ENCODE measurements at regions not wholly inside any gene's neighbourhood (a gene's known extent, or its start where the extent isn't known, plus 50 kb on each side); places are given as distances from the start of the nearest gene placed in this dataset.

DNA sequence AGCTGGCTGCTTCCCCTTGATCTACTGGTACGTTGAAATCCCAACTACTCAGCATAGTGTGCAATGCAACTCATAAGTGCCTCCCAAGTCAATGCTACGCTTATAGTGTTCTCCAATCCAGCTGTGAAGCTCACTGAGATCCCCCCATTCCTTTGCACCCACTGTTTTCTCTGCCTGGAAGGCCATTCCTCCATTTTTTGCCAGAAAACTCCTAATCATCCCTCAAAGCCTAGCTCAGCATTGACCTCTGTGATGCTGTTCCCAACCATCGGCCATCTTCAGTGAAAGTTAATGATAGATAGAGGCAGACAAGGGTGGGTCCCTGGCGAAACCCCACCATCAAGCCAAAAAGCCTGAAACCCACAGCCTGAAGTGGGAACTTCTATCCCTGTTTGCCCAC, 211.0 kb downstream of the ENC1 start:
- no peak overlapping the region for H3K9ac ChIP-seq (ENCODE audit: low read depth, low read length, poor library complexity, severe bottlenecking)
- no peak overlapping the region for H3K4me3 ChIP-seq (ENCODE audit: low read length, poor library complexity, severe bottlenecking)
- H3K9me2 ChIP-seq (replicated peaks; ENCODE audit: low read depth, low read length): no peaks in the 10 kb centered on the region
- no peaks in the 10 kb centered on the region; the same call in 1 of the 2 replicates for H3K9me3 ChIP-seq (ENCODE audit: insufficient read depth, low read depth, low read length)
- TF ChIP-seq, protein P1, sequence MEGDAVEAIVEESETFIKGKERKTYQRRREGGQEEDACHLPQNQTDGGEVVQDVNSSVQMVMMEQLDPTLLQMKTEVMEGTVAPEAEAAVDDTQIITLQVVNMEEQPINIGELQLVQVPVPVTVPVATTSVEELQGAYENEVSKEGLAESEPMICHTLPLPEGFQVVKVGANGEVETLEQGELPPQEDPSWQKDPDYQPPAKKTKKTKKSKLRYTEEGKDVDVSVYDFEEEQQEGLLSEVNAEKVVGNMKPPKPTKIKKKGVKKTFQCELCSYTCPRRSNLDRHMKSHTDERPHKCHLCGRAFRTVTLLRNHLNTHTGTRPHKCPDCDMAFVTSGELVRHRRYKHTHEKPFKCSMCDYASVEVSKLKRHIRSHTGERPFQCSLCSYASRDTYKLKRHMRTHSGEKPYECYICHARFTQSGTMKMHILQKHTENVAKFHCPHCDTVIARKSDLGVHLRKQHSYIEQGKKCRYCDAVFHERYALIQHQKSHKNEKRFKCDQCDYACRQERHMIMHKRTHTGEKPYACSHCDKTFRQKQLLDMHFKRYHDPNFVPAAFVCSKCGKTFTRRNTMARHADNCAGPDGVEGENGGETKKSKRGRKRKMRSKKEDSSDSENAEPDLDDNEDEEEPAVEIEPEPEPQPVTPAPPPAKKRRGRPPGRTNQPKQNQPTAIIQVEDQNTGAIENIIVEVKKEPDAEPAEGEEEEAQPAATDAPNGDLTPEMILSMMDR (conservative IDR thresholded peaks at IDR 0.05; ENCODE audit: low read length): no peak
- TF ChIP-seq EZH2phosphoT487 (IDR thresholded peaks at IDR 0.05; ENCODE audit: borderline replicate concordance): no peak
- H3F3A ChIP-seq (ENCODE audit: low read depth): peaks cover 11% of the 10 kb centered on the region; the same call in 1 of the 2 replicates
- H3K36me3 ChIP-seq (ENCODE audit: insufficient read depth, low read length): no peaks in the 10 kb centered on the region
- peaks cover 41% of the 10 kb centered on the region for H3K4me1 ChIP-seq (ENCODE audit: insufficient read depth, low read length, poor library complexity, severe bottlenecking)
- no peak overlapping the region for H3K4me2 ChIP-seq (ENCODE audit: low read depth, low read length, poor library complexity, severe bottlenecking)
- H3K79me2 ChIP-seq (ENCODE audit: insufficient read depth, low read length): peaks cover 13% of the 10 kb centered on the region
- H2AFZ ChIP-seq (ENCODE audit: low read length): no peak overlapping the region
- no peaks in the 10 kb centered on the region for H4K20me1 ChIP-seq (ENCODE audit: insufficient read depth, low read length, poor library complexity, severe bottlenecking)
- no peaks in the 10 kb centered on the region for H3K27me3 ChIP-seq (ENCODE audit: insufficient read depth, low read length, poor library complexity, severe bottlenecking)

DNA sequence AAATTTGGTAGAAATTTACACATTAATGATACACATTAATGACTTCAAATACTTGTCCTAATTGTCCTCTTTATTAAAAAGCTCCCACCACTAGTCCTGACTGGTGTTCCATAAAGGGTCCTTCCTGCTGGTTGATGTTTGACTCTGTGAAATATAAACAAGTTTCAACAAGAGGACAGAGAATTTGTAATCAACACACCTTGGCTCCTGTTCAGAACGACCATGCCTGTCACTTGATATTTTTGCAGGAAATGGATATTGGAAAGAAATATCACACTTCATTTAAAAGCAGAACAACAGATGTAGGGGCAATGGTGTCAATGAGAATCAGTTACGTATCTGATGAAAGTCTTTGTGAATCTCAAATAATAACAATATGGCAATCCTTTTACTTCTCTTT, 211.7 kb downstream of the ENC1 start:
- Histone ChIP-seq H3K9me3 (ENCODE audit: insufficient read depth, low read depth, low read length) (no peaks in the 10 kb centered on the region; the same call in 1 of the 2 replicates), H2AFZ (ENCODE audit: low read length) (no peak overlapping the region), H3F3A (ENCODE audit: low read depth) (peaks cover 10% of the 10 kb centered on the region; the same call in 1 of the 2 replicates), H3K9me2 (replicated peaks; ENCODE audit: low read depth, low read length) (no peaks in the 10 kb centered on the region), H3K9ac (ENCODE audit: low read depth, low read length, poor library complexity, severe bottlenecking) (no peak overlapping the region), H3K4me3 (ENCODE audit: low read length, poor library complexity, severe bottlenecking) (no peak overlapping the region), H3K79me2 (ENCODE audit: insufficient read depth, low read length) (peaks cover 13% of the 10 kb centered on the region), H3K27me3 (ENCODE audit: insufficient read depth, low read length, poor library complexity, severe bottlenecking) (no peaks in the 10 kb centered on the region), H3K4me1 (ENCODE audit: insufficient read depth, low read length, poor library complexity, severe bottlenecking) (peaks cover 35% of the 10 kb centered on the region), H4K20me1 (ENCODE audit: insufficient read depth, low read length, poor library complexity, severe bottlenecking) (no peaks in the 10 kb centered on the region), H3K4me2 (ENCODE audit: low read depth, low read length, poor library complexity, severe bottlenecking) (no peak overlapping the region), H3K36me3 (ENCODE audit: insufficient read depth, low read length) (no peaks in the 10 kb centered on the region)
- TF ChIP-seq, protein P1 (conservative IDR thresholded peaks at IDR 0.05; ENCODE audit: low read length): no peak
- no peak for TF ChIP-seq EZH2phosphoT487 (IDR thresholded peaks at IDR 0.05; ENCODE audit: borderline replicate concordance)

DNA sequence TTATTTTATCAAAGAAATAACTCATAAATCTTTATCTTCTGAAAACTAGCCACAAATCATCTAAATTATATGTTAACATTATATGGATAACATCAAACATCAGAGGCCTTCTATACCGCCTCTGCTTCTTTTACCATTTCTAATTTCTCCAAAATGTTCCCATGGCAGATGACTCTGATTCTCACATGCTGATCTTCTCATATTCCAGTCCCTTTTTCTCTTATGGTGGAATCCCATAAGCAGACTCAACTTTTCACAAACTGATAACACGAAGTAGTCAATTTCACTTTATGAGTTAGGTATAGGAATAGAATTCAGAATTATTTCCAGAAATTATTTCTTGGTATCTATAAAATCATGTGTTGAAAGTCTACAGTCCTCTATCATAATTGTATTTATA, 212.3 kb downstream of the ENC1 start:
- TF ChIP-seq EZH2phosphoT487 (IDR thresholded peaks at IDR 0.05; ENCODE audit: borderline replicate concordance): no peak
- TF ChIP-seq, protein P1 (conservative IDR thresholded peaks at IDR 0.05; ENCODE audit: low read length): no peak
- Histone ChIP-seq H3K9me3 (ENCODE audit: insufficient read depth, low read depth, low read length) (no peaks in the 10 kb centered on the region; the same call in 1 of the 2 replicates), H3K4me2 (ENCODE audit: low read depth, low read length, poor library complexity, severe bottlenecking) (no peak overlapping the region), H3K79me2 (ENCODE audit: insufficient read depth, low read length) (peaks cover 13% of the 10 kb centered on the region), H3F3A (ENCODE audit: low read depth) (peaks cover 6% of the 10 kb centered on the region; the same call in 1 of the 2 replicates), H3K4me1 (ENCODE audit: insufficient read depth, low read length, poor library complexity, severe bottlenecking) (peaks cover 29% of the 10 kb centered on the region), H3K4me3 (ENCODE audit: low read length, poor library complexity, severe bottlenecking) (no peak overlapping the region), H3K36me3 (ENCODE audit: insufficient read depth, low read length) (no peaks in the 10 kb centered on the region), H2AFZ (ENCODE audit: low read length) (no peak overlapping the region), H3K9me2 (replicated peaks; ENCODE audit: low read depth, low read length) (no peaks in the 10 kb centered on the region), H4K20me1 (ENCODE audit: insufficient read depth, low read length, poor library complexity, severe bottlenecking) (no peaks in the 10 kb centered on the region), H3K27me3 (ENCODE audit: insufficient read depth, low read length, poor library complexity, severe bottlenecking) (no peaks in the 10 kb centered on the region), H3K9ac (ENCODE audit: low read depth, low read length, poor library complexity, severe bottlenecking) (no peak overlapping the region)

All from Loucy (cell line).